PC-9 (cell line): ENCODE measurements at regions not wholly inside any gene's neighbourhood (a gene's known extent, or its start where the extent isn't known, plus 50 kb on each side); places are given as distances from the start of the nearest gene placed in this dataset.

ENCODE experiments used
- BruUV-seq: library from RNA; stranded (reverse); fragments of 400-500 nt; replicated peaks from 2 replicates; lab custom pipeline; 2021; lab: Mats Ljungman, UMichigan
- CTCF ChIA-PET: fragments of 300-600 bp; sonication (Branson Sonifier 250); formaldehyde crosslinking; loops from one replicate; lab custom pipeline; 2022; ENCODE audit warnings: antibody characterized with exemption; lab: Charles Lee
- POLR2A ChIA-PET: fragments of 300-600 bp; sonication (Branson Sonifier 250); formaldehyde crosslinking; loops from one replicate; lab custom pipeline; 2022; ENCODE audit warnings: antibody characterized with exemption; ENCODE audit not compliant: unreplicated experiment; lab: Charles Lee
- DNase-seq, 2 experiments: peaks; one replicate each; pipeline versions ENCODE4 v3.0.0 to v3.0.0-alpha.2; 2015 to 2022; ENCODE audit warnings: mixed read lengths in 1 of 2
- H2AFZ ChIP-seq: fragments of 200-600 bp; sonication (generic); 2 replicates; pipeline ENCODE4 v1.8.1; 2017; ENCODE audit warnings: antibody characterized with exemption
- H3F3A ChIP-seq: fragments of 200-600 bp; sonication (generic); 2 replicates; pipeline ENCODE4 v1.8.1; 2017; ENCODE audit warnings: antibody characterized with exemption, mild to moderate bottlenecking, low read depth; ENCODE audit not compliant: insufficient read depth
- H3K27ac ChIP-seq: fragments of 200-600 bp; sonication (generic); 2 replicates; pipeline ENCODE4 v1.6.1; 2016; ENCODE audit warnings: mixed run types
- H3K27me3 ChIP-seq: fragments of 200-600 bp; sonication (generic); 2 replicates; pipeline ENCODE4 v1.6.1; 2016; ENCODE audit warnings: low read depth, mixed run types; ENCODE audit not compliant: insufficient read depth
- H3K36me3 ChIP-seq: fragments of 200-600 bp; sonication (generic); 2 replicates; pipeline ENCODE4 v1.6.1; 2016; ENCODE audit warnings: low read depth, mixed run types
- H3K4me1 ChIP-seq: fragments of 200-600 bp; sonication (generic); replicated peaks from 2 replicates; pipeline ENCODE4 v1.6.1; 2016; ENCODE audit warnings: mixed run types; ENCODE audit not compliant: insufficient read depth
- H3K4me2 ChIP-seq: fragments of 200-600 bp; sonication (generic); 2 replicates; pipeline ENCODE4 v1.6.1; 2017; ENCODE audit warnings: mixed run types
- H3K4me3 ChIP-seq: fragments of 200-600 bp; sonication (generic); 2 replicates; pipeline ENCODE4 v1.6.1; 2016; ENCODE audit warnings: mixed run types
- H3K79me2 ChIP-seq: fragments of 200-600 bp; sonication (generic); 2 replicates; pipeline ENCODE4 v1.6.1; 2017; ENCODE audit warnings: low read depth, mixed run types
- H3K9me2 ChIP-seq: fragments of 200-600 bp; sonication (generic); 2 replicates; pipeline ENCODE4 v1.8.1; 2017; ENCODE audit warnings: mild to moderate bottlenecking; ENCODE audit not compliant: insufficient read depth
- H3K9me3 ChIP-seq: fragments of 200-600 bp; sonication (generic); 2 replicates; pipeline ENCODE4 v1.8.1; 2016; ENCODE audit warnings: low read depth; ENCODE audit not compliant: insufficient read depth
- H4K20me1 ChIP-seq: fragments of 200-600 bp; sonication (generic); 2 replicates; pipeline ENCODE4 v1.8.1; 2017; ENCODE audit not compliant: insufficient read depth
- EZH2 ChIP-seq: fragments of 200-600 bp; sonication (generic); IDR thresholded peaks from 2 replicates; pipeline ENCODE4 v1.8.0; 2017; ENCODE audit warnings: antibody characterized with exemption, low read depth
- intact Hi-C: fragments of 100-400 bp; cut with micrococcal nuclease; formaldehyde crosslinking; loops from one replicate; pipeline ENCODE4 v1.10.0; 2022; ENCODE audit not compliant: unreplicated experiment
- TF ChIP-seq, protein P1 (sequence below): fragments of 200-600 bp; sonication (generic); conservative IDR thresholded peaks from 2 replicates; pipeline ENCODE4 v1.6.1; 2017; ENCODE audit warnings: mixed run types, antibody characterized with exemption, mild to moderate bottlenecking, moderate library complexity

DNA sequence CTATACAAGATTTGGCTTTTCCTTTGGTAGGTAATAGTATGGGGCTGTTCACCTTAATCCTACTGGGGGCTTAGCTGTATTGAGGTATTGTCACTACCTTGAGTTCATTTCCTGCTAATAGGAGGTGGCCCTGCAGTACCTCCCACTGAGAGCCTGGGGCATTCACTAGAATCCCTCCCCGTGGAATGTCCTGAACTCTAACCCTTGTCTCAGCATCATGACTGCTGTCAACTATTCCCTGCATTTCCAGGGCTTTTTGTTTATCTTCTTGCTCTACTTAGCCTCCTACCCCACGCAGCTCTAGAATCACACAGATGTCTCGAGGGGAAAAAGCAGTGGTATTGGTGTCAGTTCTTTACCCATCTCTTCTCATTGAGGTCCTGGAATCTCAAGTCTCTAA, 542.3 kb downstream of the METTL4 start:
- H3K9me3 ChIP-seq: no peaks in the 10 kb centered on the region
- no peaks in the 10 kb centered on the region for H3K79me2 ChIP-seq
- TF ChIP-seq, protein P1, sequence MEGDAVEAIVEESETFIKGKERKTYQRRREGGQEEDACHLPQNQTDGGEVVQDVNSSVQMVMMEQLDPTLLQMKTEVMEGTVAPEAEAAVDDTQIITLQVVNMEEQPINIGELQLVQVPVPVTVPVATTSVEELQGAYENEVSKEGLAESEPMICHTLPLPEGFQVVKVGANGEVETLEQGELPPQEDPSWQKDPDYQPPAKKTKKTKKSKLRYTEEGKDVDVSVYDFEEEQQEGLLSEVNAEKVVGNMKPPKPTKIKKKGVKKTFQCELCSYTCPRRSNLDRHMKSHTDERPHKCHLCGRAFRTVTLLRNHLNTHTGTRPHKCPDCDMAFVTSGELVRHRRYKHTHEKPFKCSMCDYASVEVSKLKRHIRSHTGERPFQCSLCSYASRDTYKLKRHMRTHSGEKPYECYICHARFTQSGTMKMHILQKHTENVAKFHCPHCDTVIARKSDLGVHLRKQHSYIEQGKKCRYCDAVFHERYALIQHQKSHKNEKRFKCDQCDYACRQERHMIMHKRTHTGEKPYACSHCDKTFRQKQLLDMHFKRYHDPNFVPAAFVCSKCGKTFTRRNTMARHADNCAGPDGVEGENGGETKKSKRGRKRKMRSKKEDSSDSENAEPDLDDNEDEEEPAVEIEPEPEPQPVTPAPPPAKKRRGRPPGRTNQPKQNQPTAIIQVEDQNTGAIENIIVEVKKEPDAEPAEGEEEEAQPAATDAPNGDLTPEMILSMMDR: no peak
- TF ChIP-seq EZH2: no peak
- H3K4me1 ChIP-seq: no peaks in the 10 kb centered on the region; the same call in 1 of the 2 replicates
- H3K4me2 ChIP-seq: no peak overlapping the region
- no TSS peak for BruUV-seq
- no peaks in the 10 kb centered on the region for H3K9me2 ChIP-seq
- DNase-seq: no peak
- intact Hi-C loops: no loop called here
- H3K36me3 ChIP-seq: no peaks in the 10 kb centered on the region
- H3K27me3 ChIP-seq: no peaks in the 10 kb centered on the region
- no peaks in the 10 kb centered on the region for H3F3A ChIP-seq
- no peaks in the 10 kb centered on the region for H4K20me1 ChIP-seq
- no peak overlapping the region for H3K27ac ChIP-seq
- H2AFZ ChIP-seq: no peak overlapping the region
- ChIA-PET CTCF (no interaction called here), POLR2A (no interaction called here)
- H3K4me3 ChIP-seq: no peak overlapping the region

DNA sequence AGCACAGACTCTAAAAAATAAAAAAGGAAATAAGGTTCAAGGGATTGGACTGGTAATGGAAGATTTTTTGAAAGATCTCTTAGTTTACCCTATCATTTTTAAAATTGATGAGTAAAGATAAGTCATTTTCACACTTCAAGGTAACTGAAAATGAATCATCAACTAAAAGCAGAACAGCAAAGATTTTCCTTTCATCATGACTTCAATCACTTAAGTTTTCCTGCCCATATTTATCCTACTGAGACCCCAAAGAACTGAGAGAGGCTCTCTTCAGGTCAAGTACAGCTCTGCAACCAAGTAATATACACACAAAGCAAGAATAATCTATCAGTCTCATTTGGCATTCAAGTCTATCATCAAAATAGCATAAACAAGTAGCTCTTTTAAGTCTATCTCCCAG, 540.7 kb downstream of the METTL4 start:
- no peak overlapping the region for H3K4me3 ChIP-seq
- CTCF ChIA-PET: no interaction called here
- BruUV-seq: no TSS peak

DNA sequence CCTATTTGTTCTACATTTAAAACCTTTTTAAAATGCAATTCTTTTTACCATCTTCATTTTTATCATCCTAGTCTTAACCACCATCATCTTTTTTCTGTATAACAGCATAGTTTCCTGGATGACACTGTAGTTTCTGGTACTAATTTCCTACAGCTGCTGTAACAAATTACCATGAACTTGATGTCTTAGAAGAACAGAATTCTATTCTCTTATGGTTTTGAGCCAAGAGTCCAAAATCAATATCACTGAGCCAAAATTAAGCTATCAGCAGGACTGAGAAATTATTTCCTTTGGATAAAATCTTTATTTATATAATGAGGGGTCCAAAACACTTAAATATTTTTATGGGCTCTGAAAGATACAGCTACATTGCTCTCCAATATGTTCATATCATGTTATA, 539.3 kb downstream of the METTL4 start:
- Histone ChIP-seq H2AFZ (no peak overlapping the region), H3K27ac (no peak overlapping the region), H3K9me2 (no peaks in the 10 kb centered on the region), H3K9me3 (no peaks in the 10 kb centered on the region), H3K4me1 (peaks cover 5% of the 10 kb centered on the region; the same call in 1 of the 2 replicates), H3K79me2 (no peaks in the 10 kb centered on the region), H3K27me3 (no peaks in the 10 kb centered on the region), H3K4me2 (no peak overlapping the region), H3F3A (no peaks in the 10 kb centered on the region), H3K36me3 (no peaks in the 10 kb centered on the region), H4K20me1 (no peaks in the 10 kb centered on the region), H3K4me3 (no peak overlapping the region)
- POLR2A ChIA-PET: no interaction called here
- BruUV-seq: no TSS peak
- no peak for DNase-seq
- CTCF ChIA-PET: no interaction called here
- TF ChIP-seq EZH2: no peak
- TF ChIP-seq, protein P1: no peak
- intact Hi-C loops: no loop called here

More for the DNA sequence above, 540.7 kb downstream of the METTL4 start:
- intact Hi-C loops: no loop called here
- Histone ChIP-seq H3K9me2 (no peaks in the 10 kb centered on the region), H3K27ac (no peak overlapping the region), H3K27me3 (no peaks in the 10 kb centered on the region), H3F3A (no peaks in the 10 kb centered on the region), H3K79me2 (no peaks in the 10 kb centered on the region), H3K36me3 (no peaks in the 10 kb centered on the region), H3K9me3 (no peaks in the 10 kb centered on the region), H3K4me2 (no peak overlapping the region), H4K20me1 (no peaks in the 10 kb centered on the region), H2AFZ (no peak overlapping the region), H3K4me1 (no peaks in the 10 kb centered on the region; the same call in 1 of the 2 replicates)
- POLR2A ChIA-PET: no interaction called here
- no peak for TF ChIP-seq EZH2
- TF ChIP-seq, protein P1: no peak
- no peak for DNase-seq
